H1 (cell line): ENCODE measurements at regions not wholly inside any gene's neighbourhood (a gene's known extent, or its start where the extent isn't known, plus 50 kb on each side); places are given as distances from the start of the nearest gene placed in this dataset.

ENCODE experiments used
- CTCF ChIA-PET: fragments of 300-600 bp; sonication (Branson Sonifier 250); formaldehyde crosslinking; loops from one replicate; lab custom pipeline; 2021; ENCODE audit not compliant: partially characterized antibody; lab: Charles Lee
- POLR2A ChIA-PET: fragments of 300-600 bp; sonication (Branson Sonifier 250); formaldehyde crosslinking; loops from one replicate; lab custom pipeline; 2021; ENCODE audit warnings: inconsistent platforms; ENCODE audit not compliant: partially characterized antibody; lab: Charles Lee
- DNase-seq, 2 experiments: peaks; one replicate each; pipeline versions ENCODE4 v3.0.0 to v3.0.0-alpha.2; 2010 to 2022; ENCODE audit warnings: low spot score in 2 of 2, low read depth in 1 of 2, mixed read lengths in 1 of 2
- FAIRE-seq: peaks from 2 replicates; lab custom pipeline; 2011; peaks lifted over from hg19 to GRCh38; lab: Jason Lieb, UNC
- H2AFZ ChIP-seq: 2 replicates; pipeline ENCODE4 v1.8.1; 2012; ENCODE audit warnings: low read length, inconsistent platforms
- H2AK5ac ChIP-seq: 2 replicates; pipeline ENCODE4 v1.6.1; 2013; ENCODE audit warnings: low read depth, low read length
- H2BK120ac ChIP-seq: replicated peaks from 2 replicates; pipeline ENCODE3; 2013; ENCODE audit warnings: low read depth, low read length, inconsistent platforms
- H2BK12ac ChIP-seq: 2 replicates; pipeline ENCODE4 v1.6.1; 2013; ENCODE audit warnings: low read depth, low read length
- H2BK15ac ChIP-seq: 2 replicates; pipeline ENCODE4 v1.6.1; 2013; ENCODE audit warnings: low read length
- H2BK20ac ChIP-seq: 2 replicates; pipeline ENCODE4 v1.6.1; 2013; ENCODE audit warnings: low read length
- H2BK5ac ChIP-seq: 2 replicates; pipeline ENCODE4 v1.6.1; 2013; ENCODE audit warnings: low read depth, low read length
- H3K14ac ChIP-seq: 2 replicates; pipeline ENCODE4 v1.6.1; 2013; ENCODE audit warnings: inconsistent platforms; ENCODE audit not compliant: insufficient read length
- H3K18ac ChIP-seq: 2 replicates; pipeline ENCODE4 v1.6.1; 2013; ENCODE audit warnings: low read length; ENCODE audit errors: extremely low read depth
- H3K23ac ChIP-seq: 2 replicates; pipeline ENCODE4 v1.6.1; 2013; ENCODE audit warnings: inconsistent platforms; ENCODE audit not compliant: insufficient read length
- H3K23me2 ChIP-seq: 2 replicates; pipeline ENCODE4 v1.6.1; 2013; ENCODE audit warnings: low read depth, low read length
- H3K27ac ChIP-seq: 2 replicates; pipeline ENCODE4 v1.6.1; 2011; ENCODE audit warnings: low read depth, low read length, inconsistent platforms
- H3K27me3 ChIP-seq, 4 experiments: replicated peaks in 1 of 4; 1 replicate in 1 of 4; 2 replicates in 3 of 4; pipeline versions ENCODE4 v1.6.1 to v1.8.1; 2011 to 2013; ENCODE audit warnings: low read length in 3 of 4, mild to moderate bottlenecking in 3 of 4, inconsistent platforms in 2 of 4, mixed read lengths in 2 of 4, moderate library complexity in 1 of 4; ENCODE audit not compliant: control insufficient read depth in 3 of 4, insufficient read depth in 3 of 4; ENCODE audit errors: extremely low read depth in 1 of 4
- H3K36me3 ChIP-seq, 4 experiments: 2 replicates each; pipeline versions ENCODE4 v1.6.1 to v1.8.1; 2011 to 2013; ENCODE audit warnings: mild to moderate bottlenecking in 4 of 4, low read length in 3 of 4, moderate library complexity in 2 of 4, control low read depth in 1 of 4, inconsistent platforms in 1 of 4; ENCODE audit not compliant: insufficient read depth in 4 of 4, control insufficient read depth in 2 of 4
- H3K4ac ChIP-seq: replicated peaks from 2 replicates; pipeline ENCODE3; 2013; ENCODE audit warnings: low read length, low read depth, mixed read lengths, inconsistent platforms; ENCODE audit not compliant: insufficient read length
- H3K4me1 ChIP-seq, 4 experiments: replicated peaks in 1 of 4; 1 replicate in 1 of 4; 2 replicates in 3 of 4; pipeline versions ENCODE4 v1.6.1 to v1.8.1; 2011 to 2013; ENCODE audit warnings: low read length in 3 of 4, inconsistent platforms in 2 of 4, mixed read lengths in 1 of 4; ENCODE audit not compliant: insufficient read depth in 4 of 4, control insufficient read depth in 3 of 4
- H3K4me2 ChIP-seq, 2 experiments: 2 replicates each; pipeline versions ENCODE4 v1.6.1 to v1.8.1; 2011 to 2013; ENCODE audit warnings: low read depth in 2 of 2, low read length in 2 of 2, control low read depth in 1 of 2, inconsistent platforms in 1 of 2, mild to moderate bottlenecking in 1 of 2; ENCODE audit not compliant: insufficient read depth in 1 of 2
- H3K4me3 ChIP-seq, 4 experiments: fragments of 200-600, 300-600 bp in 1 of 4; sonication (generic), shearing (Covaris generic), sonication (Bioruptor Twin) in 1 of 4; 2 replicates each; pipeline versions ENCODE4 v1.5.1 to v1.8.1; 2011 to 2016; ENCODE audit warnings: low read length in 4 of 4, low read depth in 3 of 4, control low read depth in 2 of 4, inconsistent platforms in 2 of 4, mild to moderate bottlenecking in 2 of 4, mixed read lengths in 1 of 4, moderate library complexity in 1 of 4; ENCODE audit not compliant: insufficient read depth in 2 of 4; ENCODE audit errors: extremely low read depth in 1 of 4
- H3K56ac ChIP-seq: replicated peaks from 2 replicates; pipeline ENCODE3; 2013; ENCODE audit warnings: low read depth, mild to moderate bottlenecking, mixed read lengths, low read length, inconsistent platforms; ENCODE audit not compliant: insufficient read length
- H3K79me1 ChIP-seq: 2 replicates; pipeline ENCODE4 v1.6.1; 2013; ENCODE audit warnings: low read depth, low read length, control low read depth
- H3K79me2 ChIP-seq, 2 experiments: 2 replicates each; pipeline versions ENCODE4 v1.6.1 to v1.8.1; 2012 to 2013; ENCODE audit warnings: low read length in 2 of 2, mild to moderate bottlenecking in 2 of 2, inconsistent platforms in 1 of 2; ENCODE audit not compliant: insufficient read depth in 2 of 2, control insufficient read depth in 1 of 2
- H3K9ac ChIP-seq, 4 experiments: replicated peaks in 1 of 4; 1 replicate in 1 of 4; 2 replicates in 3 of 4; pipeline versions ENCODE4 v1.6.1 to v1.8.1; 2011 to 2013; ENCODE audit warnings: low read depth in 3 of 4, low read length in 3 of 4, control low read depth in 2 of 4, mild to moderate bottlenecking in 2 of 4, moderate library complexity in 2 of 4, inconsistent platforms in 1 of 4; ENCODE audit errors: extremely low read depth in 1 of 4
- H3K9me3 ChIP-seq, 2 experiments: 2 replicates each; pipeline versions ENCODE4 v1.6.1 to v1.8.1; 2012 to 2013; ENCODE audit warnings: mild to moderate bottlenecking in 2 of 2, moderate library complexity in 2 of 2, control low read depth in 1 of 2, inconsistent platforms in 1 of 2, low read depth in 1 of 2, low read length in 1 of 2, mixed read lengths in 1 of 2; ENCODE audit not compliant: insufficient read depth in 2 of 2
- H4K20me1 ChIP-seq, 2 experiments: replicated peaks in 1 of 2; 2 replicates each; pipeline versions ENCODE3 to v1.8.1; 2011 to 2013; ENCODE audit warnings: inconsistent platforms in 2 of 2, low read length in 2 of 2, mild to moderate bottlenecking in 1 of 2; ENCODE audit not compliant: insufficient read depth in 2 of 2, control insufficient read depth in 1 of 2
- H4K5ac ChIP-seq: 2 replicates; pipeline ENCODE4 v1.6.1; 2013; ENCODE audit warnings: low read length, low read depth, mixed read lengths, inconsistent platforms; ENCODE audit not compliant: insufficient read length
- H4K8ac ChIP-seq: 2 replicates; pipeline ENCODE4 v1.8.0; 2013; ENCODE audit warnings: mild to moderate bottlenecking, moderate library complexity, low read length, inconsistent platforms; ENCODE audit not compliant: insufficient read depth; ENCODE audit errors: extremely low read depth
- H4K91ac ChIP-seq: replicated peaks from 2 replicates; pipeline ENCODE3; 2013; ENCODE audit warnings: low read length, mixed read lengths, inconsistent platforms; ENCODE audit not compliant: insufficient read length
- ASH2L ChIP-seq: fragments of 200-600, 300-600 bp; sonication (generic); IDR thresholded peaks from one replicate; pipeline ENCODE4 v1.7.1; 2017; ENCODE audit warnings: low read length
- BCL11A ChIP-seq, 2 experiments: IDR thresholded peaks; one replicate each; pipeline ENCODE4 v1.6.1; 2011; ENCODE audit warnings: low read depth in 2 of 2, low read length in 2 of 2, mild to moderate bottlenecking in 2 of 2
- CHD1 ChIP-seq: IDR thresholded peaks from 2 replicates; pipeline ENCODE4 v1.6.1; 2012; ENCODE audit warnings: low read depth, low read length, improper control_type of control experiment
- FOSL1 ChIP-seq: IDR thresholded peaks from 2 replicates; pipeline ENCODE4 v1.6.1; 2011; ENCODE audit warnings: mild to moderate bottlenecking, low read depth, low read length, moderate library complexity; ENCODE audit not compliant: insufficient read depth
- JUND ChIP-seq: IDR thresholded peaks from 2 replicates; pipeline ENCODE4 v1.6.1; 2011; ENCODE audit warnings: mild to moderate bottlenecking, improper control_type of control experiment, low read length
- PHF8 ChIP-seq: fragments of 200-600 bp; sonication (generic); conservative IDR thresholded peaks from 2 replicates; pipeline ENCODE4 v1.7.1; 2012; ENCODE audit warnings: low read depth, mild to moderate bottlenecking, inconsistent platforms, low read length, moderate library complexity
- POLR2A ChIP-seq, 2 experiments: IDR thresholded peaks; 1 replicate in 1 of 2; 2 replicates in 1 of 2; pipeline ENCODE4 v1.6.1; 2011; ENCODE audit warnings: low read depth in 2 of 2, low read length in 2 of 2, mild to moderate bottlenecking in 2 of 2; ENCODE audit errors: control extremely low read depth in 1 of 2
- POLR2AphosphoS5 ChIP-seq: IDR thresholded peaks from 2 replicates; pipeline ENCODE4 v1.6.1; 2011; ENCODE audit warnings: low read depth, low read length
- POU5F1 ChIP-seq: IDR thresholded peaks from 2 replicates; pipeline ENCODE4 v1.6.1; 2011; ENCODE audit warnings: low read depth, mild to moderate bottlenecking, low read length, moderate library complexity
- RXRA ChIP-seq: IDR thresholded peaks from 2 replicates; pipeline ENCODE4 v1.6.1; 2011; ENCODE audit warnings: low read depth, mild to moderate bottlenecking, low read length, moderate library complexity; ENCODE audit not compliant: insufficient read depth
- SAP30 ChIP-seq: fragments of 300-600 bp; sonication (generic); IDR thresholded peaks from 2 replicates; pipeline ENCODE4 v1.7.1; 2012; ENCODE audit warnings: low read length, moderate library complexity, mild to moderate bottlenecking, inconsistent platforms; ENCODE audit not compliant: insufficient read depth, insufficient replicate concordance
- SUZ12 ChIP-seq: fragments of 200-600 bp; sonication (generic); IDR thresholded peaks from 2 replicates; pipeline ENCODE4 v1.6.1; 2012; ENCODE audit warnings: mild to moderate bottlenecking, inconsistent platforms, low read length, moderate library complexity, mixed read lengths
- TAF1 ChIP-seq: IDR thresholded peaks from 2 replicates; pipeline ENCODE4 v1.6.1; 2011; ENCODE audit warnings: mild to moderate bottlenecking, low read depth, low read length
- YY1 ChIP-seq: IDR thresholded peaks from 2 replicates; pipeline ENCODE4 v1.6.1; 2011; ENCODE audit warnings: low read depth, mild to moderate bottlenecking, low read length
- ZNF274 ChIP-seq: IDR thresholded peaks from 2 replicates; pipeline ENCODE4 v1.7.0; 2012; ENCODE audit warnings: low read length, borderline replicate concordance; ENCODE audit errors: extremely low read depth
- WGBS, 2 experiments: shearing (Covaris generic) in 1 of 2; methylation state at CpG; one replicate each; pipeline versions ENCODE4 v1.1.6 to v1.1.7; 2013 to 2015; ENCODE audit warnings: low lambda C conversion rate in 2 of 2, mixed read lengths in 2 of 2, inconsistent platforms in 1 of 2, low coverage in 1 of 2, missing lambda C conversion rate in 1 of 2; ENCODE audit not compliant: insufficient replicate concordance in 2 of 2, insufficient coverage in 1 of 2, insufficient read length in 1 of 2; ENCODE audit errors: extremely low coverage in 1 of 2, missing lambda C conversion rate in 1 of 2; 5-methylcytosine and 5-hydroxymethylcytosine counted together
- TF ChIP-seq, protein P1 (sequence below): IDR thresholded peaks from 2 replicates; pipeline ENCODE4 v1.6.1; 2011; ENCODE audit warnings: low read depth, mild to moderate bottlenecking, low read length; ENCODE audit not compliant: insufficient read depth

DNA sequence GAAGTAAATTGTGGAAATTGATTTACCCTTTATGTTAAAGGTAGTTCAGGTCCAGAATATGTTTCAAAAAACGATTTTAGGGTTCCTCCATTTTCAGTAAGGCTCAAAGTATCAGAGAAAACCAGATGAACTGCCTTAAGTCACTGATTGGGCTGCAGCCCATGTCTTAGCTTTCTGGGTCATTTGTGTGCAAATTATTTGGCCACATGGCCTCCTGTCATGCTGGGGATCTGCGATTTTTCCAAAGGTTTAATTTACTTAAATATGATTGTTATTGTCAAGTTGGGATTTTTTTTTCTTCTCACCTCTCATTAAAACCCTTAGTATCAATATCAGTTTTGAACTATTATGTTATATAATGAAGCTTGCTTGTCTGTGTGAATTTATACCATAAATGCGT is 135.9 kb upstream of the DPYD start:
- no peak overlapping the region for H2BK120ac ChIP-seq
- no peak overlapping the region for H3K14ac ChIP-seq
- WGBS, 2 experiments: 85% methylated on average over 3 of the region's 3 CpGs; no CpG with 5 or more reads in 1 of the 2 experiments
- no peak overlapping the region for H4K91ac ChIP-seq
- no peak overlapping the region for H3K4ac ChIP-seq
- H3K79me1 ChIP-seq: no peaks in the 10 kb centered on the region
- H3K23me2 ChIP-seq: peaks cover 12% of the 10 kb centered on the region; the same call in 1 of the 2 replicates
- no peak overlapping the region for H3K27ac ChIP-seq
- no peak overlapping the region for H2BK15ac ChIP-seq
- H3K79me2 ChIP-seq: no peaks in the 10 kb centered on the region
- no peaks in the 10 kb centered on the region for H4K20me1 ChIP-seq
- no peak overlapping the region for H4K8ac ChIP-seq
- no peak for FAIRE-seq
- H3K27me3 ChIP-seq: peaks cover 0 to 9% (median 3%) of the 10 kb centered on the region in 4 experiments; a peak in 3 of 7 replicates
- no peak overlapping the region for H3K4me3 ChIP-seq
- H3K56ac ChIP-seq: no peak overlapping the region
- no peak overlapping the region for H2AK5ac ChIP-seq
- no peak overlapping the region for H3K4me2 ChIP-seq
- H3K9me3 ChIP-seq: no peaks in the 10 kb centered on the region
- no peak overlapping the region for H3K9ac ChIP-seq
- no peak overlapping the region for H3K23ac ChIP-seq
- H3K18ac ChIP-seq: no peak overlapping the region
- ChIA-PET CTCF (interaction anchor here (0.9 to 1.4 kb wide), 2 partner anchors 46 to 417 kb away, joined by 3 read pairs; no protein-coding TSS in a partner anchor), POLR2A (no interaction called here)
- H2BK12ac ChIP-seq: no peak overlapping the region
- H3K4me1 ChIP-seq: no peaks in the 10 kb centered on the region; a peak in 1 of 7 replicates
- H2BK20ac ChIP-seq: no peak overlapping the region
- no peak overlapping the region for H4K5ac ChIP-seq
- no peak overlapping the region for H2BK5ac ChIP-seq
- no peaks in the 10 kb centered on the region for H3K36me3 ChIP-seq
- no peak overlapping the region for H2AFZ ChIP-seq
- DNase-seq: no peak
- TF ChIP-seq YY1 (no peak), FOSL1 (no peak), ZNF274 (no peak), PHF8 (no peak), JUND (no peak), ASH2L (no peak), SUZ12 (no peak), RXRA (no peak), TAF1 (no peak), CHD1 (no peak), POU5F1 (no peak), SAP30 (no peak), POLR2A (IDR thresholded peaks at IDR 0.05; ENCODE audit: control extremely low read depth in 1 of 2, low read depth in 2 of 2, low read length in 2 of 2) (no peak), BCL11A (IDR thresholded peaks at IDR 0.05; ENCODE audit: low read depth in 2 of 2, low read length in 2 of 2) (no peak), POLR2AphosphoS5 (no peak)
- TF ChIP-seq, protein P1, sequence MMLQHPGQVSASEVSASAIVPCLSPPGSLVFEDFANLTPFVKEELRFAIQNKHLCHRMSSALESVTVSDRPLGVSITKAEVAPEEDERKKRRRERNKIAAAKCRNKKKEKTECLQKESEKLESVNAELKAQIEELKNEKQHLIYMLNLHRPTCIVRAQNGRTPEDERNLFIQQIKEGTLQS: no peak
